ENCODE measurements at regions not wholly inside any gene's neighbourhood (a gene's known extent, or its start where the extent isn't known, plus 50 kb on each side); places are given as distances from the start of the nearest gene placed in this dataset.

GRCh38 chr11:90344546-90344945 lies 121.7 kb upstream of the CHORDC1 start:
- FAIRE-seq: no peak
- CTCF ChIA-PET: no interaction called here

More at GRCh38 chr11:90344546-90344945, 121.7 kb upstream of the CHORDC1 start:
- H3K9ac ChIP-seq (replicated peaks; ENCODE audit: extremely low read depth, insufficient read depth, low read length): no peak overlapping the region
- no peaks in the 10 kb centered on the region for H3K9me1 ChIP-seq (replicated peaks; ENCODE audit: control insufficient read depth, extremely low read depth, insufficient read depth, low read length)
- no peaks in the 10 kb centered on the region for H3K27me3 ChIP-seq (ENCODE audit: control insufficient read depth in 2 of 2, insufficient read depth in 2 of 2, low read length in 2 of 2)
- no peak overlapping the region for H2AFZ ChIP-seq (ENCODE audit: low read depth, low read length)
- no peak overlapping the region for H3K27ac ChIP-seq (ENCODE audit: insufficient read depth, low read depth, low read length)
- H3K79me2 ChIP-seq (ENCODE audit: control insufficient read depth, insufficient read depth, low read length): no peaks in the 10 kb centered on the region
- intact Hi-C loops (cut with micrococcal nuclease): no loop called here
- POLR2A ChIA-PET: no interaction called here
- no TSS peak for BruUV-seq (replicated peaks)
- H3K4me1 ChIP-seq (ENCODE audit: control insufficient read depth, extremely low read depth, insufficient read depth, low read length): no peaks in the 10 kb centered on the region
- dilution Hi-C loops (cut with MboI; ENCODE audit: extremely low pct_ligation_motif_present, low sequenced_read_pairs): no loop called here
- H4K20me1 ChIP-seq (replicated peaks; ENCODE audit: control insufficient read depth, extremely low read depth, insufficient read depth, low read length): no peaks in the 10 kb centered on the region
- H3K9me3 ChIP-seq (replicated peaks; ENCODE audit: control insufficient read depth, insufficient read depth, low read length): no peaks in the 10 kb centered on the region
- no peak overlapping the region for H3K4me3 ChIP-seq (replicated peaks in 1 of 3; ENCODE audit: insufficient read depth in 1 of 3, low read depth in 1 of 3, low read length in 3 of 3)
- TF ChIP-seq, protein P1, sequence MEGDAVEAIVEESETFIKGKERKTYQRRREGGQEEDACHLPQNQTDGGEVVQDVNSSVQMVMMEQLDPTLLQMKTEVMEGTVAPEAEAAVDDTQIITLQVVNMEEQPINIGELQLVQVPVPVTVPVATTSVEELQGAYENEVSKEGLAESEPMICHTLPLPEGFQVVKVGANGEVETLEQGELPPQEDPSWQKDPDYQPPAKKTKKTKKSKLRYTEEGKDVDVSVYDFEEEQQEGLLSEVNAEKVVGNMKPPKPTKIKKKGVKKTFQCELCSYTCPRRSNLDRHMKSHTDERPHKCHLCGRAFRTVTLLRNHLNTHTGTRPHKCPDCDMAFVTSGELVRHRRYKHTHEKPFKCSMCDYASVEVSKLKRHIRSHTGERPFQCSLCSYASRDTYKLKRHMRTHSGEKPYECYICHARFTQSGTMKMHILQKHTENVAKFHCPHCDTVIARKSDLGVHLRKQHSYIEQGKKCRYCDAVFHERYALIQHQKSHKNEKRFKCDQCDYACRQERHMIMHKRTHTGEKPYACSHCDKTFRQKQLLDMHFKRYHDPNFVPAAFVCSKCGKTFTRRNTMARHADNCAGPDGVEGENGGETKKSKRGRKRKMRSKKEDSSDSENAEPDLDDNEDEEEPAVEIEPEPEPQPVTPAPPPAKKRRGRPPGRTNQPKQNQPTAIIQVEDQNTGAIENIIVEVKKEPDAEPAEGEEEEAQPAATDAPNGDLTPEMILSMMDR (IDR thresholded peaks at IDR 0.05; ENCODE audit: extremely low read depth in 1 of 2, insufficient read depth in 1 of 2, low read depth in 1 of 2, low read length in 2 of 2): no peak
- no peak for TF ChIP-seq GATA2 (IDR thresholded peaks at IDR 0.05; ENCODE audit: insufficient read depth, insufficient read length, low read depth, low read length)
- no peak for TF ChIP-seq EZH2 (IDR thresholded peaks at IDR 0.05; ENCODE audit: borderline replicate concordance, low read depth, low read length, severe bottlenecking)
- TF ChIP-seq POLR2A (IDR thresholded peaks at IDR 0.05; ENCODE audit: low read depth, low read length): no peak
- TF ChIP-seq JUN (IDR thresholded peaks at IDR 0.05; ENCODE audit: borderline replicate concordance, insufficient read depth, insufficient read length, low read depth): no peak
- TF ChIP-seq, protein P2, sequence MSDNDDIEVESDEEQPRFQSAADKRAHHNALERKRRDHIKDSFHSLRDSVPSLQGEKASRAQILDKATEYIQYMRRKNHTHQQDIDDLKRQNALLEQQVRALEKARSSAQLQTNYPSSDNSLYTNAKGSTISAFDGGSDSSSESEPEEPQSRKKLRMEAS (IDR thresholded peaks at IDR 0.05; ENCODE audit: insufficient read depth, insufficient read length): no peak
- no peak for TF ChIP-seq FOS (IDR thresholded peaks at IDR 0.05; ENCODE audit: borderline replicate concordance, insufficient read depth, low read length)
- TF ChIP-seq MYC (IDR thresholded peaks at IDR 0.05; ENCODE audit: low read depth, low read length): no peak
- TF ChIP-seq POLR2AphosphoS5 (IDR thresholded peaks at IDR 0.05; ENCODE audit: insufficient read depth, low read depth, low read length): no peak
- DNase-seq (ENCODE audit: low read depth, low spot score): no peak
- H3K4me2 ChIP-seq (ENCODE audit: insufficient read depth, low read length): no peak overlapping the region
- H3K36me3 ChIP-seq (ENCODE audit: control insufficient read depth in 2 of 2, extremely low read depth in 1 of 2, insufficient read depth in 2 of 2, low read length in 2 of 2): no peaks in the 10 kb centered on the region

Data from endothelial cell of umbilical vein (primary cell).